HepG2 (cell line): ENCODE measurements at regions not wholly inside any gene's neighbourhood (a gene's known extent, or its start where the extent isn't known, plus 50 kb on each side); places are given as distances from the start of the nearest gene placed in this dataset.

Experiments
- ATAC-seq: fragments of 200-7000 bp; cut with Tn5 transposase; 3 replicates; pipeline ENCODE4 v1.9.1; 2020; ENCODE audit warnings: mild to moderate bottlenecking, moderate library complexity
- BruUV-seq: library from RNA; stranded (reverse); fragments of 400-500 nt; replicated peaks from 2 replicates; lab custom pipeline; 2021; lab: Mats Ljungman, UMichigan
- CTCF ChIA-PET: fragments of 300-600 bp; formaldehyde crosslinking; extraction: SDS; loops from one replicate; lab custom pipeline; 2021; ENCODE audit warnings: low total read pairs, inconsistent platforms, low intra/inter-chr PET ratio; lab: Yijun Ruan, JAX
- POLR2A ChIA-PET: fragments of 350-600 bp; sonication (Branson Sonifier 250); formaldehyde crosslinking; loops from one replicate; lab custom pipeline; 2020; ENCODE audit warnings: antibody characterized with exemption, inconsistent platforms; lab: Yijun Ruan, JAX
- DNase-seq: peaks from one replicate; pipeline ENCODE4 v3.0.0-alpha.2; 2015; ENCODE audit warnings: low spot score
- FAIRE-seq: peaks from 3 replicates; lab custom pipeline; 2011; peaks lifted over from hg19 to GRCh38; lab: Jason Lieb, UNC
- H2AFZ ChIP-seq: one replicate; pipeline ENCODE4 v1.6.1; 2011; ENCODE audit warnings: low read length, inconsistent platforms
- H3K27ac ChIP-seq: fragments of 300-600 bp; 3 replicates; pipeline ENCODE4 v1.8.0; 2011; ENCODE audit warnings: mixed run types, mild to moderate bottlenecking, mixed read lengths, low read length, inconsistent platforms; ENCODE audit not compliant: insufficient read depth; ENCODE audit errors: extremely low read length
- H3K27me3 ChIP-seq, 2 experiments: fragments of 200-600 bp in 1 of 2; 2 replicates in 1 of 2; 3 replicates in 1 of 2; pipeline versions ENCODE4 v1.6.0 to v1.8.0; 2011; ENCODE audit warnings: low read length in 2 of 2, mild to moderate bottlenecking in 2 of 2, moderate library complexity in 2 of 2, inconsistent platforms in 1 of 2; ENCODE audit not compliant: insufficient read depth in 2 of 2, control insufficient read depth in 1 of 2
- H3K36me3 ChIP-seq, 2 experiments: fragments of 200-600 bp in 1 of 2; replicated peaks in 1 of 2; 2 replicates in 1 of 2; 3 replicates in 1 of 2; pipeline versions ENCODE4 v1.5.1 to v1.8.0; 2011; ENCODE audit warnings: low read length in 2 of 2, inconsistent platforms in 1 of 2; ENCODE audit not compliant: insufficient read depth in 2 of 2, control insufficient read depth in 1 of 2
- H3K4me1 ChIP-seq: 2 replicates; pipeline ENCODE4 v1.5.1; 2012; ENCODE audit warnings: low read length, inconsistent platforms; ENCODE audit not compliant: insufficient read depth
- H3K4me2 ChIP-seq: 2 replicates; pipeline ENCODE4 v1.6.0; 2011; ENCODE audit warnings: low read depth, low read length, inconsistent platforms
- H3K4me3 ChIP-seq, 3 experiments: fragments of 200-600 bp in 1 of 3; sonication (generic), shearing (Covaris generic) in 1 of 3; replicated peaks in 1 of 3; 2 replicates each; pipeline ENCODE4 v1.5.1; 2011 to 2016; ENCODE audit warnings: low read length in 3 of 3, inconsistent platforms in 2 of 3, low read depth in 2 of 3, mild to moderate bottlenecking in 2 of 3, control low read depth in 1 of 3, mixed read lengths in 1 of 3; ENCODE audit not compliant: insufficient read depth in 1 of 3
- H3K79me2 ChIP-seq: one replicate; pipeline ENCODE4 v1.6.1; 2011; ENCODE audit warnings: low read length, inconsistent platforms; ENCODE audit not compliant: insufficient read depth
- H3K9ac ChIP-seq: 2 replicates; pipeline ENCODE4 v1.6.0; 2011; ENCODE audit warnings: mild to moderate bottlenecking, low read depth, low read length, inconsistent platforms; ENCODE audit not compliant: insufficient read depth
- H3K9me3 ChIP-seq: 2 replicates; pipeline ENCODE4 v1.5.1; 2012; ENCODE audit warnings: mild to moderate bottlenecking, low read length
- H4K20me1 ChIP-seq: 2 replicates; pipeline ENCODE4 v1.6.0; 2011; ENCODE audit warnings: inconsistent platforms, mild to moderate bottlenecking, low read length, moderate library complexity; ENCODE audit not compliant: insufficient read depth
- ADNP ChIP-seq: sonication (generic); formaldehyde crosslinking; IDR thresholded peaks from 2 replicates; pipeline ENCODE4 v1.4.0; 2020; ENCODE audit warnings: missing genetic modification reagents
- MTF1 ChIP-seq: sonication (generic); formaldehyde crosslinking; IDR thresholded peaks from 2 replicates; pipeline ENCODE4 v1.5.0; 2020; ENCODE audit warnings: missing genetic modification reagents
- SETDB1 ChIP-seq: sonication (generic); formaldehyde crosslinking; IDR thresholded peaks from 2 replicates; pipeline ENCODE4 v1.5.1; 2020; ENCODE audit warnings: missing genetic modification reagents, mild to moderate bottlenecking, borderline replicate concordance
- TOE1 ChIP-seq: sonication (generic); formaldehyde crosslinking; IDR thresholded peaks from 2 replicates; pipeline ENCODE4 v1.4.0; 2020; ENCODE audit warnings: mild to moderate bottlenecking, missing genetic modification reagents
- TRIM24 ChIP-seq: sonication (generic); formaldehyde crosslinking; IDR thresholded peaks from 2 replicates; pipeline ENCODE4 v1.8.0; 2022; ENCODE audit warnings: mild to moderate bottlenecking, missing genetic modification reagents
- ZBTB38 ChIP-seq: sonication (generic); formaldehyde crosslinking; IDR thresholded peaks from 2 replicates; pipeline ENCODE4 v1.5.1; 2020; ENCODE audit warnings: mild to moderate bottlenecking, missing genetic modification reagents
- ZBTB8A ChIP-seq: sonication (generic); formaldehyde crosslinking; IDR thresholded peaks from 2 replicates; pipeline ENCODE4 v1.4.0; 2020; ENCODE audit warnings: mild to moderate bottlenecking, low read depth, missing genetic modification reagents, borderline replicate concordance
- ZNF143 ChIP-seq: sonication (generic); formaldehyde crosslinking; IDR thresholded peaks from 2 replicates; pipeline ENCODE4 v1.4.0; 2020; ENCODE audit warnings: missing genetic modification reagents
- ZNF441 ChIP-seq: sonication (generic); formaldehyde crosslinking; IDR thresholded peaks from 2 replicates; pipeline ENCODE4 v1.7.0; 2021; ENCODE audit warnings: missing genetic modification reagents, borderline replicate concordance
- ZNF552 ChIP-seq: sonication (generic); formaldehyde crosslinking; IDR thresholded peaks from 2 replicates; pipeline ENCODE4 v1.9.0; 2022; ENCODE audit warnings: missing genetic modification reagents, mild to moderate bottlenecking, borderline replicate concordance
- ZNF556 ChIP-seq: sonication (generic); formaldehyde crosslinking; IDR thresholded peaks from 2 replicates; pipeline ENCODE4 v1.4.0; 2020; ENCODE audit warnings: mild to moderate bottlenecking, missing genetic modification reagents, borderline replicate concordance
- ZNF709 ChIP-seq: sonication (generic); formaldehyde crosslinking; IDR thresholded peaks from 2 replicates; pipeline ENCODE4 v1.5.0; 2020; ENCODE audit warnings: mild to moderate bottlenecking, missing genetic modification reagents
- ZSCAN12 ChIP-seq: sonication (generic); formaldehyde crosslinking; IDR thresholded peaks from 2 replicates; pipeline ENCODE4 v1.9.0; 2021; ENCODE audit warnings: mild to moderate bottlenecking, missing genetic modification reagents
- ZSCAN31 ChIP-seq: sonication (generic); formaldehyde crosslinking; IDR thresholded peaks from 2 replicates; pipeline ENCODE4 v1.5.0; 2020; ENCODE audit warnings: low read depth, mild to moderate bottlenecking, missing genetic modification reagents
- WGBS: methylation state at CpG from one replicate; pipeline ENCODE4 v1.1.6; 2017; ENCODE audit warnings: low lambda C conversion rate; 5-methylcytosine and 5-hydroxymethylcytosine counted together
- in situ Hi-C: cut with HindIII; loops from 2 replicates; pipeline ENCODE4 v1.10.0; 2017; ENCODE audit warnings: low pct_unique_long_range_greater_than_20kb; ENCODE audit not compliant: extremely low pct_ligation_motif_present
- intact Hi-C: fragments of 100-400 bp; cut with micrococcal nuclease; formaldehyde crosslinking; loops from one replicate; pipeline ENCODE4 v1.10.0; 2022; ENCODE audit not compliant: unreplicated experiment
- TF ChIP-seq, protein P1 (sequence below): sonication (generic); formaldehyde crosslinking; IDR thresholded peaks from 2 replicates; pipeline ENCODE4 v1.5.0; 2020; ENCODE audit warnings: mild to moderate bottlenecking, missing genetic modification reagents, borderline replicate concordance
- TF ChIP-seq, protein P2 (sequence below): sonication (generic); formaldehyde crosslinking; IDR thresholded peaks from 2 replicates; pipeline ENCODE4 v1.5.0; 2020; ENCODE audit warnings: missing genetic modification reagents

DNA sequence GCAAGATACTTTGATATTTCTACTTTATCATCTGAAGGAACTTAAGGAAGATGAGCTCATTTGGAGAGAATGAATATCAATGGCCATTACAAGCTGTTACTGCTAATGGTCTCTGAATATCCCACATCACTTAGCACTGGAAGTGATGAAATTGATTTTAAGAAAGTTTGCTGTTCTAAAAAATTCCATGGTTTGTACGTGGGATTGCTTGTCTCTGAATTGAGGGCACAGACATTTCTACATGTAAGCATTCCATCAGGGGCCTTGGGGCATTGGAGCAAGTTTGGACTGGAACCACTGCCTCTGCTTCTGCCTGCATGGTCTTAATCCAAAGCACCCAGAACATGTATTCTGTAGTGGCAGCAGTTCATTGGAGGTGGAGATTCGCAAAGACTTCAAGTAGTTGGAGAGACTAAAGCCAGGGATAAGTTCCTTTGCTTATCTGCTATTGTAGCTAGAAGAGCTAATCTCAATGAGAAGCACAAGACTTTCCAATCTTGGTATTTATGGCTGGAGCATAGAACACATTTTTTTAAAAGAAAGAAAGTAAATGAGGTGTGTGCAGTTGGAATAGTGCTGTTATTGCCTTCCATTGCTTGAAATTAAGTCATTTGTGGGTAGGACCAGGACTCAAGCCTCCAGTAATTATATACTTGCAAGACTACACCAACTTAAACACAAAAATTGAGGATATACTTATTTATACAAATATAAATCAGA, 424.2 kb downstream of the SPATA31D1 start:
- no peaks in the 10 kb centered on the region for H4K20me1 ChIP-seq
- H3K9me3 ChIP-seq: peaks cover 26% of the 10 kb centered on the region
- no peaks in the 10 kb centered on the region for H3K4me1 ChIP-seq
- no peak overlapping the region for H3K9ac ChIP-seq
- H3K4me3 ChIP-seq: no peak overlapping the region
- POLR2A ChIA-PET: no interaction called here
- no peaks in the 10 kb centered on the region for H3K79me2 ChIP-seq
- WGBS: 0% methylated on average over 2 of the region's 2 CpGs
- H3K27me3 ChIP-seq: no peaks in the 10 kb centered on the region
- no peak overlapping the region for H3K4me2 ChIP-seq
- FAIRE-seq (no peak), ATAC-seq (no peak), DNase-seq (no peak)
- BruUV-seq: no TSS peak
- no peak for TF ChIP-seq MTF1 (CRISPR knock-in tag)
- TF ChIP-seq ZNF556 (CRISPR knock-in tag): no peak
- no peak for TF ChIP-seq ZSCAN31
- TF ChIP-seq ZNF441: no peak
- no peak for TF ChIP-seq ZSCAN12
- no peak for TF ChIP-seq ZNF552
- CTCF ChIA-PET: no interaction called here
- in situ Hi-C loops (no loop called here), intact Hi-C loops (no loop called here)
- no peak overlapping the region for H2AFZ ChIP-seq
- no peaks in the 10 kb centered on the region for H3K36me3 ChIP-seq
- H3K27ac ChIP-seq: no peak overlapping the region

DNA sequence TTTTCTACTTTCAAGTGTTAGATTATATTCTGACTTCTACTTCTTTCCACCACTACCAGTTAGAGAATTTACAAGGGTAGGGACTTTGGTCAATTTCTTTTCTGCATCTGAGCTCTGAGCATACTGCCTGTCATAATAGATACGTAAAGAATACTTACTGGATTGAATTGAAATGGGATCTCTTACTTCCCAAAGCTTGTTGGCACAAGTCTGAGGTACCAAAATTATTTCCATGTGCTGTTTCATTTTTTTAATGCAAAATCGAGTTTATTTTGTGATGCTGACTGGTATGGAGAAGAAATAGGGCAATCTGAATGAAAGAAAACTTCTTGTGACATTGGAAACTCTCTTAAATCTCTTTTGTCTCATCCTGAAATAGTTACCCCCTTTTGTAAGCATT, 428.9 kb downstream of the SPATA31D1 start:
- DNase-seq (no peak), ATAC-seq (no peak), FAIRE-seq (no peak)
- 2% methylated on average over 2 of the region's 2 CpGs for WGBS
- Histone ChIP-seq H3K4me3 (no peak overlapping the region), H3K9me3 (peaks cover 14% of the 10 kb centered on the region), H3K79me2 (no peaks in the 10 kb centered on the region), H3K4me2 (no peak overlapping the region), H4K20me1 (no peaks in the 10 kb centered on the region), H3K27ac (no peak overlapping the region), H3K27me3 (no peaks in the 10 kb centered on the region), H3K9ac (no peak overlapping the region), H2AFZ (no peak overlapping the region), H3K36me3 (no peaks in the 10 kb centered on the region), H3K4me1 (no peaks in the 10 kb centered on the region)
- BruUV-seq: no TSS peak
- CTCF ChIA-PET: no interaction called here
- POLR2A ChIA-PET: no interaction called here
- in situ Hi-C loops (no loop called here), intact Hi-C loops (no loop called here)
- TF ChIP-seq ADNP (CRISPR knock-in tag) (no peak), ZBTB38 (CRISPR knock-in tag) (no peak), TRIM24 (CRISPR knock-in tag) (no peak), ZNF709 (CRISPR knock-in tag) (no peak), SETDB1 (CRISPR knock-in tag) (no peak), ZBTB8A (CRISPR knock-in tag) (no peak), TOE1 (CRISPR knock-in tag) (no peak), ZNF143 (CRISPR knock-in tag) (no peak)
- TF ChIP-seq, protein P1, sequence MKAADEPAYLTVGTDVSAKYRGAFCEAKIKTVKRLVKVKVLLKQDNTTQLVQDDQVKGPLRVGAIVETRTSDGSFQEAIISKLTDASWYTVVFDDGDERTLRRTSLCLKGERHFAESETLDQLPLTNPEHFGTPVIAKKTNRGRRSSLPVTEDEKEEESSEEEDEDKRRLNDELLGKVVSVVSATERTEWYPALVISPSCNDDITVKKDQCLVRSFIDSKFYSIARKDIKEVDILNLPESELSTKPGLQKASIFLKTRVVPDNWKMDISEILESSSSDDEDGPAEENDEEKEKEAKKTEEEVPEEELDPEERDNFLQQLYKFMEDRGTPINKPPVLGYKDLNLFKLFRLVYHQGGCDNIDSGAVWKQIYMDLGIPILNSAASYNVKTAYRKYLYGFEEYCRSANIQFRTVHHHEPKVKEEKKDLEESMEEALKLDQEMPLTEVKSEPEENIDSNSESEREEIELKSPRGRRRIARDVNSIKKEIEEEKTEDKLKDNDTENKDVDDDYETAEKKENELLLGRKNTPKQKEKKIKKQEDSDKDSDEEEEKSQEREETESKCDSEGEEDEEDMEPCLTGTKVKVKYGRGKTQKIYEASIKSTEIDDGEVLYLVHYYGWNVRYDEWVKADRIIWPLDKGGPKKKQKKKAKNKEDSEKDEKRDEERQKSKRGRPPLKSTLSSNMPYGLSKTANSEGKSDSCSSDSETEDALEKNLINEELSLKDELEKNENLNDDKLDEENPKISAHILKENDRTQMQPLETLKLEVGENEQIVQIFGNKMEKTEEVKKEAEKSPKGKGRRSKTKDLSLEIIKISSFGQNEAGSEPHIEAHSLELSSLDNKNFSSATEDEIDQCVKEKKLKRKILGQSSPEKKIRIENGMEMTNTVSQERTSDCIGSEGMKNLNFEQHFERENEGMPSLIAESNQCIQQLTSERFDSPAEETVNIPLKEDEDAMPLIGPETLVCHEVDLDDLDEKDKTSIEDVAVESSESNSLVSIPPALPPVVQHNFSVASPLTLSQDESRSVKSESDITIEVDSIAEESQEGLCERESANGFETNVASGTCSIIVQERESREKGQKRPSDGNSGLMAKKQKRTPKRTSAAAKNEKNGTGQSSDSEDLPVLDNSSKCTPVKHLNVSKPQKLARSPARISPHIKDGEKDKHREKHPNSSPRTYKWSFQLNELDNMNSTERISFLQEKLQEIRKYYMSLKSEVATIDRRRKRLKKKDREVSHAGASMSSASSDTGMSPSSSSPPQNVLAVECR (CRISPR knock-in tag): no peak
- TF ChIP-seq, protein P2, sequence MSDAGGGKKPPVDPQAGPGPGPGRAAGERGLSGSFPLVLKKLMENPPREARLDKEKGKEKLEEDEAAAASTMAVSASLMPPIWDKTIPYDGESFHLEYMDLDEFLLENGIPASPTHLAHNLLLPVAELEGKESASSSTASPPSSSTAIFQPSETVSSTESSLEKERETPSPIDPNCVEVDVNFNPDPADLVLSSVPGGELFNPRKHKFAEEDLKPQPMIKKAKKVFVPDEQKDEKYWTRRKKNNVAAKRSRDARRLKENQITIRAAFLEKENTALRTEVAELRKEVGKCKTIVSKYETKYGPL: no peak
